LNCAP (cell line): ENCODE measurements at regions not wholly inside any gene's neighbourhood (a gene's known extent, or its start where the extent isn't known, plus 50 kb on each side); places are given as distances from the start of the nearest gene placed in this dataset.

Source experiments
- TF ChIP-seq, protein P1 (sequence below): fragments of 450-650 bp; IDR thresholded peaks from 2 replicates; pipeline ENCODE4 v1.5.1; 2017; ENCODE audit warnings: mild to moderate bottlenecking

DNA sequence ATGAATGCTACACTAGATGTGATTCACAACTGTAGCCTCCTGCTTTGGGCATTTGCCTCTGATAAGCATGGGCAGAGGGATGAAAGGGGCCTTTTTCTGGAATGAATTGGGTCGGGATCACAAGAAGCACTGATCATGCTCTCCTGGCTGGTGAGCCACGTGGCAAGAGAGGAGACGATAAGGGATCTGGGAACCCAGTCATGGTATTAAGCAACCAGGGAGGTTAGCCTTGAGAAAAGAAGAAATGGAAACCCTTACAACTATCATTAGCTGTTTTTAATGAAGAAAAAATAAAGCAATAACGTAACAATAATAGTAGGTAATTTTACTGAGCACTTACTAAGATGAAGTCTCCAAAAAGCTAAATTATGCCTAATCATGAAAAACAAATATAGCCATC lies 50.0 kb upstream of the RAI14 start:
- TF ChIP-seq, protein P1, sequence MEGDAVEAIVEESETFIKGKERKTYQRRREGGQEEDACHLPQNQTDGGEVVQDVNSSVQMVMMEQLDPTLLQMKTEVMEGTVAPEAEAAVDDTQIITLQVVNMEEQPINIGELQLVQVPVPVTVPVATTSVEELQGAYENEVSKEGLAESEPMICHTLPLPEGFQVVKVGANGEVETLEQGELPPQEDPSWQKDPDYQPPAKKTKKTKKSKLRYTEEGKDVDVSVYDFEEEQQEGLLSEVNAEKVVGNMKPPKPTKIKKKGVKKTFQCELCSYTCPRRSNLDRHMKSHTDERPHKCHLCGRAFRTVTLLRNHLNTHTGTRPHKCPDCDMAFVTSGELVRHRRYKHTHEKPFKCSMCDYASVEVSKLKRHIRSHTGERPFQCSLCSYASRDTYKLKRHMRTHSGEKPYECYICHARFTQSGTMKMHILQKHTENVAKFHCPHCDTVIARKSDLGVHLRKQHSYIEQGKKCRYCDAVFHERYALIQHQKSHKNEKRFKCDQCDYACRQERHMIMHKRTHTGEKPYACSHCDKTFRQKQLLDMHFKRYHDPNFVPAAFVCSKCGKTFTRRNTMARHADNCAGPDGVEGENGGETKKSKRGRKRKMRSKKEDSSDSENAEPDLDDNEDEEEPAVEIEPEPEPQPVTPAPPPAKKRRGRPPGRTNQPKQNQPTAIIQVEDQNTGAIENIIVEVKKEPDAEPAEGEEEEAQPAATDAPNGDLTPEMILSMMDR = no peak
